HG02623 (cell line): ENCODE measurements at regions not wholly inside any gene's neighbourhood (a gene's known extent, or its start where the extent isn't known, plus 50 kb on each side); places are given as distances from the start of the nearest gene placed in this dataset.
A peak's percentile ranks its signal among the peaks of the same experiment; 100 is the strongest.

ENCODE experiments used
- ATAC-seq: cut with Tn5 transposase; IDR thresholded peaks from one replicate; pipeline ENCODE4 v1.9.1; 2021; ENCODE audit warnings: moderate library complexity; ENCODE audit not compliant: unreplicated experiment

- no peak for ATAC-seq
Observed at GRCh38 chr2:160940271-160940670, 220.0 kb upstream of the TANK start.

- ATAC-seq = peak; percentile 87
Observed at GRCh38 chr2:160940699-160941098, 219.5 kb upstream of the TANK start.

- ATAC-seq = no peak
Observed at GRCh38 chr2:160941290-160941846, 218.9 kb upstream of the TANK start.

GRCh38 chr2:160942476-160943142 is 217.6 kb upstream of the TANK start:
- ATAC-seq = no peak

GRCh38 chr2:160943414-160943813 is 216.8 kb upstream of the TANK start:
- ATAC-seq = no peak

- no peak for ATAC-seq
Observed at GRCh38 chr2:160952464-160953254, 207.6 kb upstream of the TANK start.

GRCh38 chr2:160955578-160955977 is 204.7 kb upstream of the TANK start:
- no peak for ATAC-seq

GRCh38 chr2:160956243-160956802 is 203.9 kb upstream of the TANK start:
- ATAC-seq = no peak

- ATAC-seq = no peak
Observed at GRCh38 chr2:160963957-160964356, 196.3 kb upstream of the TANK start.

- no peak for ATAC-seq
Observed at GRCh38 chr2:160967523-160967922, 192.7 kb upstream of the TANK start.

- ATAC-seq = no peak
Observed at GRCh38 chr2:160968183-160968582, 192.0 kb upstream of the TANK start.

- ATAC-seq = no peak
Observed at GRCh38 chr2:160970052-160970965, 189.9 kb upstream of the TANK start.

GRCh38 chr2:160973991-160974390 is 186.2 kb upstream of the TANK start:
- no peak for ATAC-seq

- no peak for ATAC-seq
Observed at GRCh38 chr2:160974803-160975202, 185.4 kb upstream of the TANK start.

GRCh38 chr2:160976797-160977196 is 183.4 kb upstream of the TANK start:
- ATAC-seq = no peak

- no peak for ATAC-seq
Observed at GRCh38 chr2:160977376-160977775, 182.9 kb upstream of the TANK start.

GRCh38 chr2:160977854-160978253 is 182.4 kb upstream of the TANK start:
- ATAC-seq = no peak

- no peak for ATAC-seq
Observed at GRCh38 chr2:160984426-160985077, 175.7 kb upstream of the TANK start.

GRCh38 chr2:160989778-160990177 is 170.4 kb upstream of the TANK start:
- ATAC-seq = no peak

- no peak for ATAC-seq
Observed at GRCh38 chr2:160993654-160994061, 166.6 kb upstream of the TANK start.
